ENCODE measurements at regions not wholly inside any gene's neighbourhood (a gene's known extent, or its start where the extent isn't known, plus 50 kb on each side); places are given as distances from the start of the nearest gene placed in this dataset.
"Not testable (repeated sequence)": the region's sequence is repeated elsewhere in the genome, so short reads cannot be mapped to it uniquely, and the experiment has no call there.

DNA sequence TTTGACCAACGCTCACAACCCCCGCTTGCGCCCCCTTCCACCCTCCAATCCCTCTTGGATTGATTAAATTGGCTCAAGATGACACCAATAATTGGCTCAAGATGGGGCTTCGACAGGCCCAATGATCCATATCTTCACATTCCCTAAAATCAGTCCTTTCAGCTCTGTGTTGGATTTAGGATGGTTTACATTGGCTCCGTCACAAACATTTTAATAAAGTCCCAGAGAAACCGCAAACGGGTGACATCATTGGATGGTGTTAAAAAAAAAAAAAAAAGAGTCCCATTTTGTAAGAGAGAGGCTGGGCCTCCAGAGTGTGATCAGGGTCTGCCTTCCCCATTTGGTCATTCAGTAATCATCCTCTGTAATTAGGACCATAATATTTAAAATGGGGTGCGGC lies 113.4 kb upstream of the MRPS22 start:
- Histone ChIP-seq H3K4me3 (ENCODE audit: low read length in 2 of 2) (no peak overlapping the region), H3K9ac (ENCODE audit: low read depth, low read length, poor library complexity) (no peak overlapping the region), H4K91ac (ENCODE audit: low read depth, low read length, poor library complexity) (no peak overlapping the region), H2BK120ac (ENCODE audit: low read depth, low read length) (no peak overlapping the region), H3K23ac (ENCODE audit: low read depth, low read length, poor library complexity) (no peak overlapping the region), H3K4ac (ENCODE audit: low read length) (no peak overlapping the region), H3K4me1 (ENCODE audit: control insufficient read depth in 2 of 2, insufficient read depth in 1 of 2, low read depth in 1 of 2, low read length in 2 of 2) (peaks cover 0 to 13% of the 10 kb centered on the region in 2 donors), H3K4me2 (ENCODE audit: insufficient read depth, low read length, poor library complexity, severe bottlenecking) (no peak overlapping the region), H3K27ac (replicated peaks; ENCODE audit: low read length) (no peak overlapping the region), H3K14ac (ENCODE audit: low read length) (no peak overlapping the region), H4K8ac (ENCODE audit: low read depth, low read length) (no peak overlapping the region), H2AFZ (ENCODE audit: low read length) (no peak overlapping the region), H2BK5ac (ENCODE audit: low read length) (no peak overlapping the region), H3K36me3 (replicated peaks in 1 of 2; ENCODE audit: control insufficient read depth in 2 of 2, insufficient read depth in 2 of 2, low read length in 2 of 2) (no peaks in the 10 kb centered on the region), H3K27me3 (ENCODE audit: control insufficient read depth in 3 of 3, insufficient read depth in 3 of 3, low read depth in 1 of 3, low read length in 3 of 3) (peaks cover 0 to 4% (median 0%) of the 10 kb centered on the region in 3 experiments), H2AK5ac (ENCODE audit: low read depth, low read length) (no peak overlapping the region), H3K79me1 (ENCODE audit: low read depth, low read length) (no peaks in the 10 kb centered on the region), H3K9me3 (replicated peaks in 1 of 2; ENCODE audit: control insufficient read depth in 2 of 2, insufficient read depth in 1 of 2, low read depth in 1 of 2, low read length in 2 of 2) (no peaks in the 10 kb centered on the region), H2BK12ac (ENCODE audit: low read length) (no peak overlapping the region), H2BK15ac (ENCODE audit: low read length) (no peak overlapping the region), H3K18ac (ENCODE audit: low read length) (no peak overlapping the region)
- WGBS, 2 donors (ENCODE audit: extremely low coverage in 2 of 2, insufficient read length in 2 of 2, insufficient replicate concordance in 1 of 2) = no CpG with 5 or more reads among the region's 8 CpGs
- DNase-seq (ENCODE audit: low spot score) = no peak

DNA sequence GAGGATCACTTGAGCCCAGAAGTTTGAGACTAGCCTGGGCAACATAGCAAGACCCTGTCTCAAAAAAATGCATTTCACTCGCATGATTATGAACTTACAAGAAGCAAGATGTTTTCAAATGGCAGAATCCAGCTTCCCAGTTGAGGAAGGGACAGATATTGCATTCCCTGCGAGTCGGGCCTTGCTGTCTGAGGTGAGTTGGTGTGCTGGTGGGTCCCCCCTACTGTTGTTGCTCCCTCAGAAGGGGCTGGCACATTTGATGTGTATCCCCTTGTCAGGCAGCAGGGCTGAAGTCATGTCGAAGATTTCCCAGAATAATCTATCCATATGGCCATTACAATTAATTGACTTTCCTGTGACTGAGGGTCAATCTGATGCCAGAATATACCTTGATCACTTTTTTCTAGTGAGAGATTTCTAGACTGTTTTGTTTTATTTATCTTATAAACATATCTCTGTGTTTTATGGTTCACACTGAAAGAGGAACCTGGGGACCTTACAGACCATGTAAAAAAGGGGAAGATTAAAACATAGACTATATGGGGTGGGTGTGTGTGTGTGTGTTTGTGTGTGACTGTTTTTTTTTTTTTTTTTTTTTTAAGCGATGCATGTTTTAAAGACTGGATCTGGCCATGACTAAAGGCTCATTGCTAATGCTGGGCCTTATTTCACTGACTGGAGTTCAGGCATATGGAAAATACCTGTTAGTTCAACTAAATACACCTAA lies 112.1 kb upstream of the MRPS22 start:
- Histone ChIP-seq H3K4me2 (ENCODE audit: insufficient read depth, low read length, poor library complexity, severe bottlenecking) (no peak overlapping the region), H3K36me3 (replicated peaks in 1 of 2; ENCODE audit: control insufficient read depth in 2 of 2, insufficient read depth in 2 of 2, low read length in 2 of 2) (no peaks in the 10 kb centered on the region), H3K14ac (ENCODE audit: low read length) (no peak overlapping the region), H2AFZ (ENCODE audit: low read length) (no peak overlapping the region), H2AK5ac (ENCODE audit: low read depth, low read length) (no peak overlapping the region), H3K9ac (ENCODE audit: low read depth, low read length, poor library complexity) (no peak overlapping the region), H2BK5ac (ENCODE audit: low read length) (no peak overlapping the region), H3K9me3 (replicated peaks in 1 of 2; ENCODE audit: control insufficient read depth in 2 of 2, insufficient read depth in 1 of 2, low read depth in 1 of 2, low read length in 2 of 2) (no peaks in the 10 kb centered on the region), H4K8ac (ENCODE audit: low read depth, low read length) (no peak overlapping the region), H2BK15ac (ENCODE audit: low read length) (no peak overlapping the region), H2BK120ac (ENCODE audit: low read depth, low read length) (no peak overlapping the region), H3K23ac (ENCODE audit: low read depth, low read length, poor library complexity) (no peak overlapping the region), H4K91ac (ENCODE audit: low read depth, low read length, poor library complexity) (no peak overlapping the region), H3K27me3 (ENCODE audit: control insufficient read depth in 3 of 3, insufficient read depth in 3 of 3, low read depth in 1 of 3, low read length in 3 of 3) (peaks cover 0 to 9% (median 0%) of the 10 kb centered on the region in 3 experiments), H3K4me3 (ENCODE audit: low read length in 2 of 2) (no peak overlapping the region), H3K79me1 (ENCODE audit: low read depth, low read length) (no peaks in the 10 kb centered on the region), H3K4me1 (ENCODE audit: control insufficient read depth in 2 of 2, insufficient read depth in 1 of 2, low read depth in 1 of 2, low read length in 2 of 2) (peaks cover 0 to 13% of the 10 kb centered on the region in 2 donors), H3K27ac (replicated peaks; ENCODE audit: low read length) (no peak overlapping the region), H3K4ac (ENCODE audit: low read length) (no peak overlapping the region), H3K18ac (ENCODE audit: low read length) (no peak overlapping the region), H2BK12ac (ENCODE audit: low read length) (no peak overlapping the region)
- no CpG with 5 or more reads among the region's 5 CpGs for WGBS, 2 donors (ENCODE audit: extremely low coverage in 2 of 2, insufficient read length in 2 of 2, insufficient replicate concordance in 1 of 2)
- no peak for DNase-seq (ENCODE audit: low spot score)

DNA sequence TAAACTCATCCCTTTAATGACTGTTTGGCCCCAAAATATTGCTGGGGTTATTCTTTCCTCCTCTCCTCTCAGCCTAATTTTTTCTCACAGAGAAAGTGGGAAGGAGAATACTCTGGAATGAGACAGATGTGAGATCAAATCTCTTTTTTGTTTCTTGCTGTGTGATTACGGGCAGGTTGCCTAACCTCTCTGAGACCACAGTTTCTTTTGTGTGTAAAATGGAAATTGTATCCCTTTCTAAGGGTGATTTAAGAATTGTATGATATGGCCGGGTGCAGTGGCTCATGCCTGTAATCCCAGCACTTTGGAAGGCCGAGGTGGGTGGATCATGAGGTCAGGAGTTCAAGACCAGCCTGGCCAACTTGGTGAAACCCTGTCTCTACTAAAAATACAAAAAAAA lies 111.5 kb upstream of the MRPS22 start:
- H3K9me3 ChIP-seq (replicated peaks in 1 of 2; ENCODE audit: control insufficient read depth in 2 of 2, insufficient read depth in 1 of 2, low read depth in 1 of 2, low read length in 2 of 2); H2BK5ac ChIP-seq (ENCODE audit: low read length); H3K4me3 ChIP-seq (ENCODE audit: low read length in 2 of 2); H2BK12ac ChIP-seq (ENCODE audit: low read length); H3K4ac ChIP-seq (ENCODE audit: low read length); H3K14ac ChIP-seq (ENCODE audit: low read length); H3K4me2 ChIP-seq (ENCODE audit: insufficient read depth, low read length, poor library complexity, severe bottlenecking); H3K18ac ChIP-seq (ENCODE audit: low read length); H3K79me1 ChIP-seq (ENCODE audit: low read depth, low read length); H2BK15ac ChIP-seq (ENCODE audit: low read length); H3K27ac ChIP-seq (replicated peaks; ENCODE audit: low read length); H3K36me3 ChIP-seq (replicated peaks in 1 of 2; ENCODE audit: control insufficient read depth in 2 of 2, insufficient read depth in 2 of 2, low read length in 2 of 2); H2AK5ac ChIP-seq (ENCODE audit: low read depth, low read length); H2AFZ ChIP-seq (ENCODE audit: low read length); H3K23ac ChIP-seq (ENCODE audit: low read depth, low read length, poor library complexity); H4K8ac ChIP-seq (ENCODE audit: low read depth, low read length); H3K9ac ChIP-seq (ENCODE audit: low read depth, low read length, poor library complexity); DNase-seq (ENCODE audit: low spot score); H2BK120ac ChIP-seq (ENCODE audit: low read depth, low read length); H4K91ac ChIP-seq (ENCODE audit: low read depth, low read length, poor library complexity): not testable (repeated sequence)
- Histone ChIP-seq H3K4me1 (ENCODE audit: control insufficient read depth in 2 of 2, insufficient read depth in 1 of 2, low read depth in 1 of 2, low read length in 2 of 2) (peaks cover 0 to 13% of the 10 kb centered on the region in 2 donors), H3K27me3 (ENCODE audit: control insufficient read depth in 3 of 3, insufficient read depth in 3 of 3, low read depth in 1 of 3, low read length in 3 of 3) (peaks cover 0 to 13% (median 0%) of the 10 kb centered on the region in 3 experiments)
- WGBS, 2 donors (ENCODE audit: extremely low coverage in 2 of 2, insufficient read length in 2 of 2, insufficient replicate concordance in 1 of 2) = no CpG with 5 or more reads among the region's 3 CpGs

DNA sequence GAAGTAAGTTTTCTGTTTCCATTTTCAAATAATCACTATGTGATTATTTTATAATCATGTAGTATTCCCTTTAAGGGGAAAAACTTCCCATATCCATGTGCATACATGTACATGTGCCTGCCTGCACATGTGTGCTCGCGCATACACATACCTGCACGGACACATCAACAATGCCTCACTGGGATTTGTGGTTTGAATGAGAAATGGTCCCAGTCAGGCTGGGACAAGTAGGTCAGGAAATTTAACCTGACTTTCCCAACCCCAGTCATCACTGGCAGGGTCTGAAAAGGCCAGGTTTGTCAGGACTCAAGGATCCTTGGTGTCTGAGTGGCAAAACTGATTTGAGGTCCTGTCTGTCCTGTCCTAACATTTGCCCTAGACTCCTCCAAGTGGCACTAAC lies 109.3 kb upstream of the MRPS22 start:
- H2BK5ac ChIP-seq (ENCODE audit: low read length) = no peak overlapping the region
- WGBS, 2 donors (ENCODE audit: extremely low coverage in 2 of 2, insufficient read length in 2 of 2, insufficient replicate concordance in 1 of 2) = no CpG with 5 or more reads among the region's 3 CpGs

More for the DNA sequence above, 109.3 kb upstream of the MRPS22 start:
- H3K4me1 ChIP-seq (ENCODE audit: control insufficient read depth in 2 of 2, insufficient read depth in 1 of 2, low read depth in 1 of 2, low read length in 2 of 2) = peaks cover 0 to 4% of the 10 kb centered on the region in 2 donors
- no peak overlapping the region for H3K4me2 ChIP-seq (ENCODE audit: insufficient read depth, low read length, poor library complexity, severe bottlenecking)
- DNase-seq (ENCODE audit: low spot score) = no peak
- no peak overlapping the region for H3K18ac ChIP-seq (ENCODE audit: low read length)
- no peak overlapping the region for H2BK120ac ChIP-seq (ENCODE audit: low read depth, low read length)
- no peaks in the 10 kb centered on the region for H3K9me3 ChIP-seq (replicated peaks in 1 of 2; ENCODE audit: control insufficient read depth in 2 of 2, insufficient read depth in 1 of 2, low read depth in 1 of 2, low read length in 2 of 2)
- no peak overlapping the region for H3K4ac ChIP-seq (ENCODE audit: low read length)
- no peak overlapping the region for H3K9ac ChIP-seq (ENCODE audit: low read depth, low read length, poor library complexity)
- H2AFZ ChIP-seq (ENCODE audit: low read length) = no peak overlapping the region
- H3K27ac ChIP-seq (replicated peaks; ENCODE audit: low read length) = no peak overlapping the region
- H4K91ac ChIP-seq (ENCODE audit: low read depth, low read length, poor library complexity) = no peak overlapping the region
- H4K8ac ChIP-seq (ENCODE audit: low read depth, low read length) = no peak overlapping the region
- H2BK15ac ChIP-seq (ENCODE audit: low read length) = no peak overlapping the region
- H2AK5ac ChIP-seq (ENCODE audit: low read depth, low read length) = no peak overlapping the region
- no peak overlapping the region for H3K23ac ChIP-seq (ENCODE audit: low read depth, low read length, poor library complexity)
- peaks cover 0 to 21% (median 0%) of the 10 kb centered on the region in 3 experiments for H3K27me3 ChIP-seq (ENCODE audit: control insufficient read depth in 3 of 3, insufficient read depth in 3 of 3, low read depth in 1 of 3, low read length in 3 of 3)
- no peak overlapping the region for H3K14ac ChIP-seq (ENCODE audit: low read length)
- H2BK12ac ChIP-seq (ENCODE audit: low read length) = no peak overlapping the region
- H3K4me3 ChIP-seq (ENCODE audit: low read length in 2 of 2) = no peak overlapping the region
- H3K36me3 ChIP-seq (replicated peaks in 1 of 2; ENCODE audit: control insufficient read depth in 2 of 2, insufficient read depth in 2 of 2, low read length in 2 of 2) = no peaks in the 10 kb centered on the region
- no peaks in the 10 kb centered on the region for H3K79me1 ChIP-seq (ENCODE audit: low read depth, low read length)

Data from neuronal stem cell (in vitro differentiated cells).